NCI-H460 (cell line): ENCODE measurements at regions not wholly inside any gene's neighbourhood (a gene's known extent, or its start where the extent isn't known, plus 50 kb on each side); places are given as distances from the start of the nearest gene placed in this dataset.
"Not testable (repeated sequence)": the region's sequence is repeated elsewhere in the genome, so short reads cannot be mapped to it uniquely, and the experiment has no call there.

Experiments
- DNase-seq: peaks from one replicate; pipeline ENCODE4 v3.0.0-alpha.2; 2016; ENCODE audit warnings: low read depth; ENCODE audit errors: extremely low read depth

DNA sequence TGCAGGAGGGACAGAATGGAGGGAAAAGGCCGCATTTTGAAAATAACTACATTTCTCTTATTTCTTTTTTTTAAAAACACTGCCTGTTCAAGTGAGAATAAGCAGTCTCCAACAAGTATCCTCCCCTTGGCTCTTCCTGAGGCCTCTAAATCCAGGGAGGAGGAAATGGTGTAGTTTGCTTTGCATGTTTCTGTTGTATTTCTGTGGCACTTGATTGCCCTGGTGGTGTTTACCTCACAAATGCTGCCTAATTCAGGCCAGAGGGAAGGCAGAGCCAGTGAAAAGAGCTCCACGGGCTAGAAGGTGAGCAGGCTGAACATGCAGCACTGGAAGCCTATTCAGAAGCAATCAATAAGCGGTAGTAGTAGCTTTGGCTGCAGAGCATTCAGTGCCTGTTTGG is 149.3 kb upstream of the ATP11B start:
- no peak for DNase-seq

DNA sequence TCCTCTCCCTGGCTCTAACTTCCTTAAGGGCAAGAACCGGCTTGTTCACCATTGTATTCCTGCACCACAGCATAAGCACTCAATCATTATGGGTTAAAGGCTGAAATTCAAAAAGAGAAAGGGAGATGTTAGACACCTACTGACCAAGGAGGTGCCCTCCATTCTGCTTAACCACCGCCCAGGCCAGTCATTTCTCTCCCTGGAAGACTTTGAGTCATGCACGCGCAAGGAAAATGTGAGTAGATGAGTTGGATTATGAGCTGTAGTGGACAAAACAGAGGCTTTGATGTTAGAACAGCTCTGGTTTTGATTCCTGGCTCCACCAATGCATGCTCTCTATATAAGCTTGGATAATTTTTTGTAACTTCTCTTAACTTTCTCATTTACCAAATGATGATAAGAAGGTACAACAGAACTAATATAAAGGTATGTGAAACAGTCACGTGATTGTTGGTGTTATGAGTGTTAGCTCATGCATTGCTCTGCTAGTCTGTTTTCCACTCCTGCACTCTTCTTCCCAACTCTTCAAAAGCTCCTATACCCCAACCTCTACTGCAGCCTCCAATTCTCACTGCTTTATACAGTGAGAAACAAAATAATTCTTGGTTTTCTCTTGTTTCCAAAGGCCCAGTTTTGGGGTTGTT is 148.4 kb upstream of the ATP11B start:
- no peak for DNase-seq

DNA sequence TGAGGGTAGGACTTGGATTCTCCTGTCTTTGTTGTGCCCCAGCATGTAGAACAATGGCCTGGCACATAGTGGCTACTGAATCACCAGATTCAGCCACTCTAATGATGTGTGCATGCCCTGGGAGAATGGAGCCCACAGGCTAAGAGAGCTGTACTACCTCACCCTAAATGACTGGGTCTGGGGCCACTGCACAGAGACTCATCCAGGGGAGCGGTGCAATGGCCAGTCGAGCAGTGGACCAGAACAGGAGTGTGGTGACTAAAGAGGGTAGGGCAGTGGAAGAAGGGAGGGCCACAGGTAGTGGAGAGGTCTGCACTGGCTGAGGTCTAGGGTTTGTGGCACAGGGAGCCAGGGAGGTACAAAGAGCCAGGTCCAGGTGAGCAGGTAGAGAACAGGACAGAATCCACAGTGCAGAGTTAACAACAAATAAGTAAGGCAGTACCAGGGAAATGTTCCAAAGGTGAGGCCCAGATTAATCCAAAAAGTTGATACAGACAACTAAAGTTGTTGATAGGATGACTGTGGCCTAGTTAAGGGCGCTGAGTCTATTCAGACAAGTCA is 142.7 kb upstream of the ATP11B start:
- no peak for DNase-seq

DNA sequence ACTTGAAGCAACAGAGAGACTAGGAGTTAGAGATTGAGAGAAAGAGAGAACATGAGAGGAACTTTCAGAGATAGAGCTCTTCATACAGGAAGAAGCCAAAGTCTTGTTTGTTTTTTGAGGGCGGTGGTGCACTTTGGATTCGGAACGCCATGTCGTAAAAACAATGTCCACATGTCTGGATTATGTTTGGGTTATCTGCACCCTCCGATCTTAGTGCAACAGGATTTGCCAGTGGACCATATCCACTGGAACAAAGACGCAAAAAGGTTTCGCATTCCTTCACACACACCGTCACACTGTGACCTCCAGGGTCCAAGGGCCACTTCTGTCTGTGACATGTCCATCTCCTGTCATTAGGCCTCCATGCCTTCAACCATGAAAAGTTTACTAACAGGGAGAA is 141.8 kb upstream of the ATP11B start:
- DNase-seq = no peak

DNA sequence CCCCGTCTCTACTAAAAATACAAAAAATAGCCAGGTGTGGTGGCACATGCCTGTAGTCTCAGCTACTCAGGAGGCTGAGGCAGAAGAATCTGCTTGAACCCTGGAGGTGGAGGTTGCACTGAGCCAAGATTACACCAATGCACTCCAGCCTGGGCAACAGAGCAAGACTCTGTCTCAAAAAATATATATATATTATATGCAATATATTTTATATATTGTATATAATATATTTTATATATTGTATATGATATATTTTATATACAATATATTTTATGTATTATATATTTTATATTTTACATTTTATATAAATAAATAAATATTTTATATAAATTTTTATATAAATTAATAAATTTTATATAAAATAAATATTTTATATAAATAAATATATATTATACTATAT is 140.2 kb upstream of the ATP11B start:
- not testable (repeated sequence) for DNase-seq

DNA sequence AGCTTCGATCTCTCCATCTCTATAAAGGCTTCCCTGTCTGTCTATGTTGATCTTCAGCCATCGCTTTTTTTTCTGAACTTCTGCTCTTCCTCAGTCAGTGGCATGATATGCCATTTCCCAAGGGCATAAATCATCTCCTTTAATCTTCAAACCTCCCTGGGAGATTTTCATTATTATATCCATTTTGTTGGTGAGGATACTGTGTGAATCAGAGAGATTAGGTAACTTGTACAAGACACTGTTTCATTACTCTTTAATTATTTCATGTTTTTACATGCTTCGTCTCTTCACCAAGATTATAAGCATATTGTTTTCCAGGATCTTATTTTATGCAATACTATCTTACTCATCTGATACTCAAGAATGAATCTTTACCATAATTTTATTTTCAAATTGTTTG is 124.8 kb upstream of the ATP11B start:
- no peak for DNase-seq

DNA sequence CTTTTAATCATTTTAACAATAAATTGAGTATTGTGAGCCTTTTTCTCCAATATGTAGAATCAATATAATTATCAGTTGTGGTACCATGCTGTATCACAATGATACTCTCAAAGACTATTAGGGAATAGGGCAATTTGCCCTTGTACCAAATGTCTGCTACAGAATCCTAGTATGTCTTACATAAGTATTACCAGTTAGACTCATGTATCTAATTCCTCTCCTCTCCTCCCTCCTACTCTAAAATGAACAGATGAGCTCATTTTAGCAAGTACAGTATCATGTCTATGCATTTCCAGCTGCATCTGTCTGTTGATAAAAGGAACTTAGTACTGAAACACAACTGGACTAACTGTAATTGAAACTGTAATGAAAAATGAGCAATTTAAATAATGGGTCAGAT is 124.3 kb upstream of the ATP11B start:
- no peak for DNase-seq

DNA sequence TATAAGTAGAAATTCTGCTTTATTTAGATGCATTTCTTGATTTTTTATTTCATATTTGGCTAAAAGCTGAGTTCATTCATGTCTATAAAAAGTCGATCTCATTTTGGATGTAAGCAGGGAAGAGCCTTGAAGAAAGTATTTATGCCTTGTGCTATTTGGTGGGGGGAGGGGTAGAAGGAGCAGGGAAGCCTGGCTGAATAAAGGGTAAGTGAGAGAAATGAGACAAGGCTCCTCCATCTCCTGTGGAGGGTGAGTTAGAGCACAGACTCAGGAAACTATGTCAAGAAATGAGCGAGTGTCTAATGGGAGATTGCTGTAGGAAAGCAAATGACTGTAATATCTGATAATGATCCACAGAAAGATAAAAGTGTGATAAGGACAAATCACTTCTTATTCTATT is 121.8 kb upstream of the ATP11B start:
- DNase-seq = no peak

DNA sequence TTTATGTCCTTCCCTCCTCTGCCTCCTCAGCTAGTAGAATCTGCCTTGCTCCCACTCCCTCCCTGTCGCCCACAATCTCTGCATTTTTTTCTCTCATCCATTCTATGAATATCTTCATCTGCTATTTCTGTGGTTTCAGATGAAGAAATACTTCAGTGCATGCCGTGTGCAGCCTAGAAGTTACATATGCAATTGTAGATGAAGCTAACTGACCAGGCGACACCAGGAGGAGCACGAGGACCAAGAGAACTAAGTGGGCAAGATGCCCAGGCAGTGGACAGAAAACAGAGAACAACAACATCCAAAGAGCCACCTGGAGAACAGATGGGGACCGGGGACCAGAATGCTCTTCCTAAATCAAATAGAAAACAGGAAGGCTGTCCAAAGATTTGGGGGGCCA is 121.4 kb upstream of the ATP11B start:
- no peak for DNase-seq

DNA sequence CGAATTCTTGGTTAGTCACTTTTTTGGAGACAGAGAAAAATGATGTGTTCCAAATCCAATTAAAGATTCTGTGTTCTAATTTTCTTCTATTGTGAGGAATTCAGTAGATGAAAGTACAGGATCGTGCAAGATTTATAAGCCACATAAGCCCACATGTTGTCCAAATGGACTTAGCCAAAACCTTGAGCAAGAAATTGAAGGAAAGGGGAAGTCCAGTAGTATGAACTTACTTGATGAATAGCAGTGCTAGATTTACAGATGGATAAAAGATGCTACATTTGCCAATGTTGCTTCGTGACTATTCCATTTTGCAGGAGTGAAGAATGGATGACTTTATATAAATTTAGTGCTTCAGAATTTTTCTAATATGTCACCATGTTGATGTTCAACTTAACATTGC is 120.0 kb upstream of the ATP11B start:
- DNase-seq = no peak

DNA sequence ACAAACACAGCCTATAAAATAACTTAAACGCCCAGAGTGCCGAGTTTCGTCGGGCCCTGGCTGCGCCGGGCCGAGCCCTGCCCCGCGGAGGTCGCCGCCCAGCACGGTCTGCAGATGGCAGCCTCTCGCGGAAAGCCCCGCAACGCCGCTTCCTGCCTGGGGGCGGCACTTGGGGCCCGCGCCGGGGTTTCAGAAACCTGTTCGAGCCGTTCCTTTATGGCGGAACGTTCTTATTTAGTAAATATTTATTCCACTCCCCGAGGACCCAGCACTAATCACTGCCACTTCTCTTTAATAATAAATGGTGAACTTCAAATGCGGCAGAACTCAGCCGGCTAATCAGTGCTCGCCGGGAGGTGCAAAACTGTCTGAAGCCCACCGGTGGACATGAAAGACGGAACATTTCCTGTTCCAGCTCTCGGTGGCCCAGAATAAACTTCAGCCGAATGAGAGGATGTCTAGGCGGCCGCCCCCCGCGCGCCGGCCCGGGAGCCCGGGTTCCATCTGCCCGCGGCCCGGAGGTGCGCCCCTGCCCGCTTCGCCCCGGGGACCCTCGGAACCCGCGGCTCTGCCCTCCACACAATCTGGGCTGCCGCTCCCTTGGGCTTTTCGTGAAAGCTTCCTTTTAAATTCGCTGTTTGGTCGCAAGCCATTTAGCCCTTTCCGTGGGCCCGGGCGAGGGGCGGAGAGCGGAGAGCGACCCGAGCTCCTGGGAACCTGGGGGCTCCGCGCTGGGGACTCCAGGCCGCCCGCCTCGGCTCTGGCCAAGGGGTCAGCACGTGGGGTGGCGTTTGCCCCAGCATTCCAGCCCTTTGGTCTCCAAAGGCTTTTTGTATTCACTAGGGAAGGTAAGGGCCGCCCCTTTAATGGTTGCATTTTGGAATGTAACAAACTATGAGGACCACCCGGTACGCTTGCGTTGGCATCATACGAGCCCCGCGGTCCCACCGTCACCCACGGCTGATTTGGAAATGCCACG is 110.8 kb upstream of the ATP11B start:
- DNase-seq = no peak

DNA sequence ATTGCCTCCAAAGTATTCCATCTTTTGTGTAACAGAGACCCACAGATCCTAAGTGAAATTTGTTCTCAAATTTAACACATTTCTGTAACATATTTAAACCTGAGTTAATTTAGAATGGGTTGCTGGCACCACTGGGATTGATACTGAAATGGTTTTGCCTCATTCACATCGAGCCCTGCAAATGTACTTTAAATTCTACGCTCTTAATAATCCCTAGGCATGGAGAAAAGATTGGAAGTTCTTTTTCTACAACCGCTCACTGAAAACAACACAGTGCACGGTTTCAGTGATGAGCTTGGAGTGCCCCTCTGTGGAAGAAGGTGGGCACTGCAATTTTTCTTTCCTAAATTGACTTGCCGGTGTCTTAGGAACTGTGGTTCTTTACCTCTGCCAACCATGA is 109.9 kb upstream of the ATP11B start:
- DNase-seq = peak; percentile 65

DNA sequence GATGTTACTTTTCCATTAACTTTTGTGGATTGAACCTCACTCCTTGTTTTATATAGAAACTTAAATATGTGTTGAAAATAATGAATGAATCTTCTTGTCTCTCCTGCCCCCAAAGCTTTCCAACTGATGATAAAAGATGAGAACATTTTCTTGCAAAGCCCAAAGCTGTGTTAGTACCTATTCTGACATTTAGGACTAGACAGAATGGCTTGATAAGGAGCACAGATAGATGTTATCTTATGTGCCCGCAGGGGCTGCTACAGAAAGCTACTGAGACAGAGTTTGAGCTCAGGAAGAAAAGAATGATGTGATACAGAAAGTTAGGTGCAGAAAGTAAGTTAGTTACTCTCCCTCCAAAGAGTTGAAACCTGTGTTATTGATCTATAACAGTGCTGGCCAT is 109.4 kb upstream of the ATP11B start:
- no peak for DNase-seq

DNA sequence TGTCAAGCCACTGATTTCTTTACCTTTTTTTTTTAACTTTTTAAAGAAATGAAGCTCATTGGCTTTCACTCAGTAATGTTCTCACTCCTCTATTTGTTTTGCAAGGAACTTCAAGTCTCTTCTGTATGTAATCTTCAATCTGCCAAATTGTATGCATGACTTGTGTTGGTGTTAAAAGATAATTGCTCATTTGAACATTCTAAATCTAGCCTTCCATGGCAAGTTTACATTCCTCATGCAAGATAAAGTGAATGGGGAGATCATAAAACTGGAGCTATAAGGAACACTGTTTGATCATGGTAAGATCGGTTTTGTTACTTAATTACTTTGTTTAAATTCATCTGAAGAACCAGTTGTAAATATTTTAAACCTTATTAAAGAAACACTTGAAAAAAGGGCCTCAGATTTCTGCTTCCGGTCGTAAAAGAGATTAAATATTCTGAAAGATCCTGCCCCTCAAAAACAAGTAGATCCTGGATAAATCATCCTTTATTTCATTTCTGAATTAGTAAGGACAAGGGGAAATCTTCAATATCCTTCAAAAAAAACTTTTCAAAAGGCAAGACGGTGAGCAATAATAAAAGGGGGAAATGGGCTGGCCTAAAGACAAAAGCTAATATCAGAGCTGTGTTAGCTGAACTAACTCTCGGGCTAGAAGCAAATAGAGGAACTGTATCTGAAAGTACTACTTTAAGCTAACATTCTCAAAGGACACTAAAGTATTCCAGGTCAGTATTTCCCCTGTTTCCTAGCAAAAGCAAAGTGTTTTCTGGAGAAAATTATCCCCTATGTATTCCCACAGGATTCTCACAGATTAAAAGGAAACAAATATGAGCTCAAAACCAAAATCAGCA is 107.0 kb upstream of the ATP11B start:
- no peak for DNase-seq

DNA sequence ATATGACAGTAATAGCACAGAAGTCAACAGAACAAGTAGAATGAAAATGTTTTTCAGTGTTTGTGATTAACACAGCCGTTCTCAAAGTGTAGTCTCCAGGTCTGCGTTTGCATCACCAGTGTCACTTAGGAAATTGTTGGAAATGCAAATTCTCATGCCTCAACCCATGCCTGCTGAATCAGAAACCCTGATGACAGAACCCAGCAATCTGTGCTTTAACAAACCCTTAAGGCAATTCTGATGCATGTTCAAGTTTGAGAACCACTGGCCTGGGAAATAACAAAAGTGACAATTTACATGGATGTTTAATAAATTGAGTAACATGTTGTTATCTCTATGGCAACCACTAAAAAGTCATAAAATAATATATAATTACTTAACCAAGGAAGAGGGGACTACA is 103.1 kb upstream of the ATP11B start:
- no peak for DNase-seq

DNA sequence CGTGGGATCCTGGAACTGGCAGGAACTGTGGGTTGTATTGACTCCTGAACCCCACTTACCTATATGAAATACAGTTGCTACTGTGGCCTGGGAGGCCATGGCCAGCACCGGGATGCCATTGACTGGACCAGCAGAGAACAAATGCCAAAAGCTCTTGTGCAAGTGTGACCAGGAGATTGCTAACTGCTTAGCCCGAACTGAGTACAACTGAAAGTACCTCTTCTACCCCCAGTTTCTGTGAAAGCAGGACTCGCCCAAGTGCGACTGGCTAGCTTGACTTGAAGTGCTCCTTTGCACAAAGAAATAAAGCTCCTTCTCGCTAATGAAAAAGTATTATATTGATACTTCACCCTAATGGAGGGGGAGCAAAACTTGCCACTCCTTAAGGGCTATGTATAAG is 101.3 kb upstream of the ATP11B start:
- DNase-seq = no peak

DNA sequence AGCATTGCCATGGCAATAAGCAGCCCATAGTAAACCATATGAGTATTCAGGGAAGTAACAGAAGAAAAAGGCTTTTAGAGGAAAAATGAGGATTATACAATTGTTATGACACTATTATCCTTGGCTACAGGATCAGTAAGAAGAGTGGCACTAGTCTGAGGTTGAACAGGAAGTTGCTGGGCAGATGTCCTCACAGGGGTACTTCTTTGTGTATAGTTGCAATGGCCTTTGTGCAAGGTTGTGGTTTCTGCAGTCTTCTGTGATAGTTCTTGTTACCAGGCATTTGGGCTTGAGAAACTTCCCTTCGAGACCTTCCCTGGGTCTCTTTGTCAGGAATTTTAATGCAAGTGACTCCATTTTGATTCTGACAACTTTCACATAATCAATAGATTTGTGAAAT is 100.6 kb upstream of the ATP11B start:
- no peak for DNase-seq

DNA sequence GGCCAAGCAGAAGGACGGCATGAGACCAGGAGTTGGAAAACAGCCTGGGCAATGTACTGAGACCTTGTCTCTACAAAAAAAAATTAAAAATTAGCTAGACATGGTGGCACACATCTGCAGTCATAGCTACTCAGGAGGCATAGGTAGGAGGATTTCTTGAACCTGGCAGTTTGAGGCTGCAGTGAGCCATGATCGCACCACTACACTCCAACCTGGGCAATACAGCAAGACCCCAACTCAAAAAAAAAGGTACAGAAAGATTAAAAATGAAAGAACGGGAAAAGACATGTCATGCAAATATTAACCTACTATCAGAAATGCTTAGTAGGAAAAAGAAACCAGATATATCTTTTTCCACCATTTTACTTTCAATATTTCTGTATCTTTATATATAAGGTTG is 99.6 kb upstream of the ATP11B start:
- no peak for DNase-seq

DNA sequence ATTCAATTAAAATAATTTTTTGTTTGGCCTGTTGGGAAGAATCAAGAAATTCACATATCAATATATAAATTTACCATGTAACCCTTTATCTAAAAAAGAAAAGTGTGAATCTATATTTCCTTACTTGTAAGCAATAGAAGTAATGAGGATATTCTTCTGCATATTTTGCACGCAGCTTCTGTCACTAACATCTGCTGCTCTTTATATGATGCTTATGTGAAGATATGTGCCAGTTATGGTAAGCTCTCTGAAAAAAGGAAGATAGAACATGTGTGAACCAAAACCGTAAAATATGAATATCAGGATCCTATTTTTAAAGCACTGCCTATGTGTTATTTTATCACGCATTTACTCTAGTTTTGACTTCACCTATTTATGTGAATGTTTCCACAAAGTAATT is 96.4 kb upstream of the ATP11B start:
- no peak for DNase-seq

DNA sequence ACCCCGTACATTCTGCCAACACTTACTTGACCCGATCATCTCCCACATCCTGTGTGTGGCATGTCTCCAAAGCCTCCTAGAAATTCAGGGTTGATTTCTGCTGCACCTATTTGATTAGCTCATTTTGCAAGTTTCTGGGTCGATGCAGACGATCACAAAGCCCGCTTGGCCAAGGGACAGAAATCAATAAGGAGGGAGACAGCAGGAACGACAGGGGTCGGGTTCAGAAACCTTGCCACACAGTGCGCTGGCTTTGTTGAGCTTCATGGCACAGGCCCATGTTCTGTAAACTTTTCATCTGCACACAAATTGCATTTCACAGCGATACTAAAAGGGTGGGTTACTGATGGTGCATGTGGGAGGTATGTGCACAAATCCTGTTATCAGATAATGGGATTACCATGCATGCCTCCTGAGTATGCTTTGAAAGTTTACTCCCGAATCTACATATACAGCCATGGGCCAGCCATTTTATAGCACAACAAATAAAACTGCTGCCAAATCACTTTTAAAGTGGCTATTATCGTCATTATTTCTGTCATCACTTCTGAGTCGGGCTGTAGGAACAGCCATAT is 95.9 kb upstream of the ATP11B start:
- DNase-seq = no peak

DNA sequence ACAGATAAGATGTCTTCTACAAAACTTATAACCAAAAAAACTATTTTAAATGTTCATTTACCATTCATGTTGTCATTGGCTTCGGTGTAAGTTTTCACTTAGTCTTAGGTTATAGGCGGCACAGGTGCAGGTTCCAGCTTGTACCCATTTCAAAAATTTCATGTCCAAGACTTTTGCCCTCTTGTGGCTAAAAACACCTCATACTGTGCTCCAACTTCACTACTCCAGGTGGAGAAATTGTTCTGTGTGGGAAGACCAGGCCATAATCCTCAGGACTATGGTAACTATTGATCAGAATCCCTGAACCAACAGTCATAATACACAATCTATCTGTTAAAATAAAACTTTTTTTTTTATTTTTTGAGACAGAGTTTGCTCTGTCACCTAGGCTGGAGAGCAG is 95.2 kb upstream of the ATP11B start:
- DNase-seq = no peak
